Central memory CD4-positive, alpha-beta T cell (primary cell): ENCODE measurements at regions not wholly inside any gene's neighbourhood (a gene's known extent, or its start where the extent isn't known, plus 50 kb on each side); places are given as distances from the start of the nearest gene placed in this dataset.

Experiments used
- DNase-seq: peaks from one replicate; pipeline ENCODE4 v3.0.0; 2022

GRCh38 chrX:107561468-107562215 is 66.7 kb upstream of the PRPS1 start:
- no peak for DNase-seq

DNA sequence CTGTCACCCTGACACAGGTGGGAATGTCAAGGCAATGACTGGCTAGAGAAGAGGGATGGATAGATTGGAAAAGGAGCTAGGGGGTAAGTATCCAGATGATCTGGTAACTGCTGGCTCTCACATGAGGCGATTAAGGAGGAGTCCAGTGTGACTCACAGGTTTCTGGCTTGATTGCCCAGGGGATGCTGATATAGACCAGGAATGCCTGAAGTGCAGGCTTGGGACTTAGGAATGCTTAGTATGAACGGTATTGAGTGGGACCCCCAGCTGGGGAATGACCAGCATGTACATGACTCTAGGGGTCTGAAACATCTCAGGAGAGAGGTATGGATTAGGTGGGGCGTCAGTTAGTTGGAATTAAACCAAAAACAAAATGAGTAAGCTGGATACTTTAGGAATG is 65.8 kb upstream of the PRPS1 start:
- DNase-seq, result no peak

DNA sequence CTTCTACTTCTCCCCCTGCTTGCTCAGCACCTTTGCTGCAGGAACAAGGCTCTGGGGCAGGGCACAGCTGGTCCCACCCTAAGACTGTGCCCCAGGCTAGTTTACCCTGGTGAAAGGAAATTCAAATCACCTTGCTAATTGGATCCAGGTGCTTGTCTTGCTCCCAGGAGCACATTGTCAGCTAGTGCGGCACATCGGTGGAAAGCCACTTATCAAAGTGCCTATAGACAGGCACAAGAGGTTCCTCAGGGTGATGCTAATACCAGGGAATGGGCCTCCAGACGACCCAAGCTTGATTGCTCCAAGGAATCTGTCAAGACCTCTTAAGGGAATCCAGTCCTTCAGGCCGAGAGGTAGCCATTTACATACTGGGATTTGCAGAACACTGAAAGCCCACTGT is 64.5 kb upstream of the PRPS1 start:
- DNase-seq, result no peak

DNA sequence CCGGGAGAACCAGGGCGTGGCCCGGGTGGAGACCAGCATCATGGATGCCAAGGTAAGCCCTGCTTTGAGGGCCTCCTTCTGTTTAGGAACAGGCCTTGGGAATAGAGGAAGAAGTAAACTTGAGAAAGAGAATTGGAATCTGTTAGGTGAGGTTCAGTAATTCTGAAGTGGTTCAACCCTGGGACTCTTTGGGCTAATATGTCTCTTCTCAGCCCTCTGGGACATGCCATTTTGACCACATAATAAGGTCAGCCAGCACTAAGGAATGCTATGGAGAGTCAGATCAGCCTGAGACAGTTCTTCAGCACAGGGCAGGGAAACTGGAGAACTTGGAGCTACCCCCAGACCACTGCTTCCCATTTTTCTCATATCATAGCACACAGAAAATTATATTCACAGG is 63.3 kb upstream of the PRPS1 start:
- DNase-seq, result no peak

DNA sequence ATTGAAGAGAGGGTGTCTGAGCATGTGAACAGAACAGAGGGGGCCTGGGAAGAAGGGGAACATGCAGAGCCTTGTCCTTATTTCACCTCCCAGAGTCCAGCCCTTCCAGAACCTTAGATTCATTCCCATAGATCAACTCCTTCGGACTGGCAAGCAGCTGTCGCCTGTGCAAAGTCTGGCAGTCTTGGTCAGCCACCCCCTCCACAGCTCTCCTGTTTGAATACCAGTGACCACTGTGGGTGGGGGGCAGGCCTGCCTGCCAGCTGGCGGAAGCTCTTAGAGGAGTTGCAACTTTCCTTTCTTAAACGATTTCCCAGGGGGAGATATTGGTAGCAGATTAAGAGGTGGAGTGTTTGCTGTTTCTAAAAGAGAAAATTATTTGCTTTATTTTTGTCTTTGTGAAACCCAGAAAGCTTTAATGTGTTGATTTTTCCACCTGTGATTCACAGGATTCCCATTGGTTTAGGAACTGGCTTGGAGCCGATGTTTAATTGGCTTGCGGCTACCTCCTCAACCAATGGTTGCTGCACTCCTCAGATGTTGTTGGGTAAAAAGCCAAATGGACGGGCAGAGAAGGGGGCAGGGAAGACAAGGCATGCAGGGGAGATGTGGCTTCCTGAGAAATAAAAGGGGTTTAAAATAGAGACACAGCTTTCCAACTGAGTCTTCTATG is 62.2 kb upstream of the PRPS1 start:
- no peak for DNase-seq

DNA sequence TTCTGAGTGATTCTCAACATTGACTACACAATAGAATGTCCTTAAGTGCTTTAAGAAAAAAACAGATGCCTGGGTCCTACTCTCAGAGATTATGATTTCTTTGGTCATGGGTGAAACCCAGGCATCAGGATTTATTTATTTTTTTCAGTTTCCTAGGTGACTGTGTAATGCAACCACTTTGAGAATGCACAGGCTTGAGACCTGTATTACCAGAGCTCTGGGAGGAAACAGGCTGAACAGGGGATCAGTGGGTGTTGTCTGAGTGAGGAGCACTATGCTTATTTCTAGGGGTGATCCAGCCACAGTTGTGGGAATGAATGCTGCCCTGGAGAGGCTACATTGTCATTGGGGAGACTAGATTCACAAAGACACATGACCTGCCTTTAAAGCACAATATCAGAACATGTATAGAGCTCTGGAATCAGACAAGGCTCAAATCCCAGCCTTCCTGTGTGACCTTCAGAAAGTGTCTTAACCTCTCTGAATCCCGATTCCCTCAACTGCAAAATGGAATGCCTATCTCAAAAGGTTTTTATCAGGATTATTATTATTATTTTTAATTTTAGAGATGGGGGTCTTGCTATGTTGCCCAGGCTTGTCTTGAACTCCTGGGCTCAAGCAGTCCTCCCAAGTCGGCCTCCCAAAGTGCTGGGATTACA is 61.6 kb upstream of the PRPS1 start:
- no peak for DNase-seq

DNA sequence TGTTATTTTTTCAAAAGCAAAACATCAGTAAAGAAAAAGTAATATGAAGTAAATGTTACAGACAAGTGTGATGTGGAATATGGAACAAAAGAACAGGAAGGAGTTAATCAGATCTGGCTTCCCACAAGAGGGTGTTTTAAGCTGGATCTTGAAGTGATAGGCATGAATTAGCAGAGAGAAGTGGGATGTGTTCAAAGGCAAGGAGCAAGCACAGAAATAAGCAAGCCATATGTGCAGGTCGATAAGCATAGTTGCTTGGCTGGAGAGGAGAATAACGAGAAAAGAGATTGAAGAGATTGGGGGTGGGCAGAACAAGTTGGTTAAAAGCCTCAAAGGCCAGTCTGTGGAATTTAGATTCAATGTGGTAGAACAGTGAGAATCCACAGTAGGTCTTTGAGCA is 60.9 kb upstream of the PRPS1 start:
- DNase-seq, result no peak

DNA sequence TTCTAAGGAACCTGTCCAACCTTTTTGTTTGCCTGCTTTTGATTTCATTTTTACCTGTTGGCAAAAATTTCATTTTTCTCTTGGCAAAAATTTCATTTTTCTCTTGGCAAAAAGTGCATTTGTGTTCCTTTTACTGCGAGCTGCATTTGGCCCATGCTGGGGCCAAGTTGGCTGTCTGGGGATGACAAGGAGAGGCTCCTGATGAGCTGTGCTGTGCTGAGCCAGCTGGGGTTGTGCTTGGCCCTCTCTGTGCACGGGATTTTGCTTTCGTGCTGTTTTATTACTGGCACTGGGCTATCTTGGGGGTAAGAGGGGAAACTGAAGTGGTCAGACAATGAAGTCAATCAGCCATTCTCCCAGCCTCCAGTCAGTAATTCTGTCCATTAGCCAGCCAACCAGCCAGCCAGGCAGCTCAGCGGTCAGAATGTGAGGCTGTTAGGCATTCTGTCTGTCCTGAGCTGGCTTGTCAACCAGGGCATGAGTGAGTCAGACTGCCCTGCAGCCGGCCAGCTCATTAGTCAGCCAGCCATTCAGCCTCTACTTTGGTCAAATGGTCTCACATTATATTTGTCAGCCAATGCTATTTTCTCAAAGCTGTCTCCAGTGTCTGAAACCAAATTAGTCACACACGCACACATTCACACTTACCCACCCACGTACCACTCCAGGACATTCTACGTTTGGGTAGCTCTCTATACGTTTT is 56.9 kb upstream of the PRPS1 start:
- DNase-seq, result no peak

DNA sequence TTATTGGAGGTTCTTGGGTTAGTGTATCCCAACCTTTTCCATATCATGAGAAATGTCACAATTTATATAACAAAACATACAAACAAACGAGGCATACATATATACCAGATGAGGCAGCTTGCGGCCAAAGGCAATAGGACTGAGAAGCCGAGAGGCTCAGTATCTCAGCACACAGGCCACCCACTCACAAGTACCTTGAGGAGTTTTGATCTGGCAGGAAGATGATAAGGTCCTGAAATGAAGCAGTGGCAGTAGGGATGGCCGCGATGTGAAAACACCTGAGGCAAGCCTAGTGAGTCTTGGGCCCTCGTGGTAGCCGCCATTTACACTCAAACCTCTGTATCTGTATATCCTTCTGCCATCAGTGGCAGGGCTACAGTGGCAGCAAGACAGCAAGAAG is 55.3 kb upstream of the PRPS1 start:
- no peak for DNase-seq

DNA sequence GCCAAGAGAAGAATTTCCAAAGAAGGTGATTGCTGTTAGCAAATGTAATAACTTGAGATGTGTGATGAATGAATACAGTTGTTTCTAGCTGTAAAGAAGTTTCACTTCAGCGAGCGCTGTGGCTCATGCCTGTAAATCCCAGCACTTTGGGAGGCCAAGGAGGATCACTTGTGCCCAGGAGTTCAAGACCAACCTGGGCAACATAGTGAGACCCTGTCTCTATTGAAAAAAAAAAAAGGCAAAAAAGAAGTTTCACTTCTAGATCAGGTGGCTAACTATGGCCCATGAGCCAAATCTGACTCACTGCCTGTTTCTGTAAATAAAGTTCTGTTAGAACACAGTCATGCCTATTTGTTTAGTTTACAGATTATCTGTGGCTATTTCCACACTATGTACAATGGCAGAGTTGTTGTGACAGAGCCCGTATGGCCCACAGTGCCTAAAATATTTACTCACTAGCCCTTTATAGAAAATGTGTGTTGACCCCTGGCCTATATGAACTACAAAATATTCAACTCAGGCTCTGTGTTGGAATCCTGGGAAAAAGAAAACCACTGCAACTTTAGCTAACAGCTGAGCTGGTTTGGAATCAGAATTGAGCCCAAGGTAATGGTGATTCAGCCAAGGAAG is 54.1 kb upstream of the PRPS1 start:
- DNase-seq, result no peak

DNA sequence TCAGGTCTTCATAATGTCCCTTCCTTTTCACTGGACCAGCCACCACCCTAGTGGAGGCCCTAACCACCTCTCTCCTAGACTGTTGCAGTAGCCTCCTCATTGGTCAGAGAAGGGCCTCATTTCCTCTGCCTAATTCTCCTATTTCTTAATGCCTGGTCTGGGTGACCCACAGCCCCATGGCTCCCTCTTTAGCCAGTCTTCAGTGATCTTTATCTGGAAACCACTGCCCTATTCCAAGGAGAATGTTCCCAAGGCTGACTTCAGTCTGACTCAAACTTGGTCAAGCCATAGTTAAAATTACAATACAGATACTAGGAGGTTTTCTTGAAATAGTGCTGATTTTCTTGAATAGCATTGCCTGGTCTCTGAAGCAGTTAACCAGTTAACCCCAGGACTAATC is 53.6 kb upstream of the PRPS1 start:
- no peak for DNase-seq

- no peak for DNase-seq
Observed at GRCh38 chrX:107576392-107576791, 51.9 kb upstream of the PRPS1 start.

DNA sequence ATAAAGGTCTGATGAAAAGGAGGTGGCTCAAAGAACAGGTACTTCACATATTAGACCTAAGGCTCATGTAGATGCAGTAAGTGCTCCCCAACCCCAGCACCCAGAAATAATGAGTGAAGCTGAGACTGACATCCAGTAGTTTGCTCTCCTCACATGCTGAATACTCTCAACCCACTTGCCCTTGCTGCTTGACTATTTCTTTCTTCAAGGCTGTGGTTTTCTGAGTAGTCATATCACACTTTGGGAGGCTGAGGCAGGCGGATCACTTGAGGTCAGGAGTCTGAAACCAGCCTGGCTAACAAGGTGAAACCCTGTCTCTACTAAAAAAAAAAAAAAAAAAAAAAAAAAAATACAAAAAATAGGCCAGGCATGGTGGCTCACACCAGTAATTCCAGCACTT is 51.5 kb upstream of the PRPS1 start:
- DNase-seq, result no peak

- no peak for DNase-seq
Observed at GRCh38 chrX:107577933-107578332, 50.4 kb upstream of the PRPS1 start.
